GM12873 (cell line): ENCODE measurements at regions not wholly inside any gene's neighbourhood (a gene's known extent, or its start where the extent isn't known, plus 50 kb on each side); places are given as distances from the start of the nearest gene placed in this dataset.

Source experiments
- CTCF ChIP-seq: IDR thresholded peaks from 2 replicates; pipeline ENCODE4 v1.5.1; 2012; ENCODE audit warnings: low read depth, mild to moderate bottlenecking, moderate library complexity, low read length, control low read depth; ENCODE audit not compliant: insufficient read depth; ENCODE audit errors: missing control alignments

GRCh38 chr5:167888393-167888792 is 403.1 kb upstream of the WWC1 start:
- no peak for TF ChIP-seq CTCF

GRCh38 chr5:167889276-167889675 is 402.2 kb upstream of the WWC1 start:
- no peak for TF ChIP-seq CTCF

- TF ChIP-seq CTCF = no peak
Measured at GRCh38 chr5:167892352-167893115, 398.9 kb upstream of the WWC1 start.

- TF ChIP-seq CTCF = no peak
Measured at GRCh38 chr5:167893271-167893670, 398.2 kb upstream of the WWC1 start.

GRCh38 chr5:167894631-167895472 is 396.6 kb upstream of the WWC1 start:
- no peak for TF ChIP-seq CTCF

GRCh38 chr5:167895899-167896659 is 395.4 kb upstream of the WWC1 start:
- no peak for TF ChIP-seq CTCF

- TF ChIP-seq CTCF = no peak
Measured at GRCh38 chr5:167896814-167897213, 394.6 kb upstream of the WWC1 start.
